ENCODE measurements at regions not wholly inside any gene's neighbourhood (a gene's known extent, or its start where the extent isn't known, plus 50 kb on each side); places are given as distances from the start of the nearest gene placed in this dataset.

- no peak for TF ChIP-seq ZNF407 (IDR thresholded peaks at IDR 0.05; ENCODE audit: low read depth)
- no peak for TF ChIP-seq PPARD (CRISPR knock-in tag; IDR thresholded peaks at IDR 0.05)
- TF ChIP-seq ZNF41 (CRISPR knock-in tag; conservative IDR thresholded peaks at IDR 0.05): no peak
- no peak for TF ChIP-seq TRIM28 (IDR thresholded peaks at IDR 0.05)
- no peak for TF ChIP-seq POLR2B (IDR thresholded peaks at IDR 0.05; ENCODE audit: low read depth, partially characterized antibody)
- no peak for TF ChIP-seq NELFE (IDR thresholded peaks at IDR 0.05; ENCODE audit: insufficient read depth, insufficient read length)
- TF ChIP-seq ZBTB33 (CRISPR knock-in tag; IDR thresholded peaks at IDR 0.05): no peak
- no peak for TF ChIP-seq MTA2 (IDR thresholded peaks at IDR 0.05; ENCODE audit: low read depth)
- no peak for TF ChIP-seq ZFP30 (CRISPR knock-in tag; IDR thresholded peaks at IDR 0.05; ENCODE audit: borderline replicate concordance)
- TF ChIP-seq NR1H2 (CRISPR knock-in tag; IDR thresholded peaks at IDR 0.05): no peak
- no peak for TF ChIP-seq ATF3 (IDR thresholded peaks at IDR 0.05)
- TF ChIP-seq ATF3 (CRISPR knock-in tag; conservative IDR thresholded peaks at IDR 0.05): no peak
- TF ChIP-seq ZNF263 (CRISPR knock-in tag; IDR thresholded peaks at IDR 0.05; ENCODE audit: borderline replicate concordance): no peak
- TF ChIP-seq MTA3 (IDR thresholded peaks at IDR 0.05; ENCODE audit: borderline replicate concordance): no peak
- TF ChIP-seq PREB (CRISPR knock-in tag; IDR thresholded peaks at IDR 0.05): no peak
Measured at GRCh38 chr4:184941671-184942418, 76.4 kb upstream of the HELT start (continued).

Data from K562 (cell line).